Smooth muscle cell (in vitro differentiated cells): ENCODE measurements at regions not wholly inside any gene's neighbourhood (a gene's known extent, or its start where the extent isn't known, plus 50 kb on each side); places are given as distances from the start of the nearest gene placed in this dataset.

Experiments used
- DNase-seq: peaks from one replicate; lab custom pipeline; 2025; ENCODE audit not compliant: unreplicated experiment; lab: John Stamatoyannopoulos, UW
- H2AFZ ChIP-seq: fragments of 200-600 bp; sonication (generic); 2 replicates; pipeline ENCODE4 v1.6.0; 2016; ENCODE audit warnings: antibody characterized with exemption, low read depth, mild to moderate bottlenecking
- H3F3A ChIP-seq: fragments of 200-600 bp; sonication (generic); 2 replicates; pipeline ENCODE4 v1.6.0; 2017; ENCODE audit warnings: antibody characterized with exemption, low read depth
- H3K27ac ChIP-seq: fragments of 200-600 bp; sonication (generic); 2 replicates; pipeline ENCODE4 v1.5.1; 2016; ENCODE audit warnings: low read depth, mild to moderate bottlenecking
- H3K27me3 ChIP-seq: fragments of 200-600 bp; sonication (generic); 2 replicates; pipeline ENCODE4 v1.6.1; 2016; ENCODE audit warnings: low read depth, mild to moderate bottlenecking
- H3K36me3 ChIP-seq: fragments of 200-600 bp; sonication (generic); 2 replicates; pipeline ENCODE4 v1.5.1; 2016; ENCODE audit warnings: low read depth
- H3K4me1 ChIP-seq: fragments of 200-600 bp; sonication (generic); 2 replicates; pipeline ENCODE4 v1.5.1; 2016; ENCODE audit warnings: low read depth
- H3K4me2 ChIP-seq: fragments of 200-600 bp; sonication (generic); 2 replicates; pipeline ENCODE4 v1.6.0; 2016; ENCODE audit warnings: mild to moderate bottlenecking
- H3K4me3 ChIP-seq: fragments of 200-600 bp; sonication (generic); 2 replicates; pipeline ENCODE4 v1.5.1; 2016; ENCODE audit warnings: mild to moderate bottlenecking
- H3K79me2 ChIP-seq: fragments of 200-600 bp; sonication (generic); 2 replicates; pipeline ENCODE4 v1.6.0; 2016; ENCODE audit warnings: low read depth, mild to moderate bottlenecking
- H3K9ac ChIP-seq: fragments of 200-600 bp; sonication (generic); 2 replicates; pipeline ENCODE4 v1.6.0; 2016; ENCODE audit warnings: low read depth
- H3K9me3 ChIP-seq: fragments of 200-600 bp; sonication (generic); replicated peaks from 2 replicates; pipeline ENCODE4 v1.5.1; 2016; ENCODE audit warnings: low read depth
- H4K20me1 ChIP-seq: fragments of 200-600 bp; sonication (generic); 2 replicates; pipeline ENCODE4 v1.6.0; 2016; ENCODE audit warnings: low read depth
- WGBS: methylation state at CpG from one replicate; pipeline ENCODE4 v1.1.7; 2016; ENCODE audit warnings: low lambda C conversion rate; 5-methylcytosine and 5-hydroxymethylcytosine counted together
- TF ChIP-seq, protein P1 (sequence below): fragments of 200-600 bp; sonication (generic); IDR thresholded peaks from 2 replicates; pipeline ENCODE4 v1.5.1; 2017; ENCODE audit warnings: borderline replicate concordance, mild to moderate bottlenecking, antibody characterized with exemption; ENCODE audit not compliant: insufficient read depth, poor library complexity, severe bottlenecking

DNA sequence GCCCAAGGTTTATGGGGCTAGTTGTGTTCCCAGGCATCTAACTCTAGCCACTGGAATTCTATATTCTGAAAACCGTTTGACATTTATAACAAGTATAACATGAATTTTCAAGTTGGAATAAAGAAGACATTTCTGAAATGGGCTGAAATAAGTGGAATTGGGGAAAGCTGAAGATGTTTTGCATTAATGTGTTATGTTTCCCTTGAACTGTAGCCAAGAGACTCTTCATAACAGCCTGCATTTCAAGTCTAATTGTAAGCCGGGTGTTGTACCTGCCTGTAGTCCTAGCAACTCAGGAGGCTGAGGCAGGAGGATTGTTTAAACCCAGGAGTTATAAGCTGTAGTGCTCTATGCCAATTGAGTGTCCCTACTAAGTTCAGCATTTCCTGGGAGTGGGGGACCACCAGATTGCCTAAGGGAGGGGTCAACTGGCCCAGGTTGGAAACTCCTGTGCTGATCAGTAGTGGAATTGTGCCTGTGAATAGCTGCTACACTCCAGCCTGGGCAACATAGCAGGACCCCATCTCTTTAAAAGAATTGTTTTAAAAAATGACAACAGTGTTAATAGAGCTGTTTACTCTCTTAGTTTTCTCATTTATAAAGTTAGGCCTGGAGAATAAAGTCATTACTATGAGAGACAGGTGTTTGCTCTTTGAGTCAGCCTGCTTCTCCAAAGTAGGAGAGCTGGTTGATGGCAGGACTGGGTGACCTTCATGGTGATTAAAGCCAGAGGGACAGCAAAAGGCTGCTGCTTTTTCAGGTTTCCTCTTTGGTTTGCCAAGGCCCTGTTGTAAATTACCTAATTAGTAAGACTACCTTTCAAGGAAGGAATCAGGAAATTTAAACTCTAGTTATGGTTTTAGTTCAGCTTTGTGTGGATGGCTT is 483.6 kb upstream of the RGS6 start:
- Histone ChIP-seq H3K36me3 (no peaks in the 10 kb centered on the region), H3K27me3 (no peaks in the 10 kb centered on the region), H3K4me1 (no peaks in the 10 kb centered on the region), H3F3A (peaks cover 1% of the 10 kb centered on the region), H3K4me3 (no peak overlapping the region), H3K79me2 (peaks cover 72% of the 10 kb centered on the region), H3K4me2 (no peak overlapping the region), H3K9ac (no peak overlapping the region), H3K9me3 (no peaks in the 10 kb centered on the region), H3K27ac (peak overlapping the region; percentile 44), H2AFZ (no peak overlapping the region), H4K20me1 (peaks cover 92% of the 10 kb centered on the region)
- TF ChIP-seq, protein P1, sequence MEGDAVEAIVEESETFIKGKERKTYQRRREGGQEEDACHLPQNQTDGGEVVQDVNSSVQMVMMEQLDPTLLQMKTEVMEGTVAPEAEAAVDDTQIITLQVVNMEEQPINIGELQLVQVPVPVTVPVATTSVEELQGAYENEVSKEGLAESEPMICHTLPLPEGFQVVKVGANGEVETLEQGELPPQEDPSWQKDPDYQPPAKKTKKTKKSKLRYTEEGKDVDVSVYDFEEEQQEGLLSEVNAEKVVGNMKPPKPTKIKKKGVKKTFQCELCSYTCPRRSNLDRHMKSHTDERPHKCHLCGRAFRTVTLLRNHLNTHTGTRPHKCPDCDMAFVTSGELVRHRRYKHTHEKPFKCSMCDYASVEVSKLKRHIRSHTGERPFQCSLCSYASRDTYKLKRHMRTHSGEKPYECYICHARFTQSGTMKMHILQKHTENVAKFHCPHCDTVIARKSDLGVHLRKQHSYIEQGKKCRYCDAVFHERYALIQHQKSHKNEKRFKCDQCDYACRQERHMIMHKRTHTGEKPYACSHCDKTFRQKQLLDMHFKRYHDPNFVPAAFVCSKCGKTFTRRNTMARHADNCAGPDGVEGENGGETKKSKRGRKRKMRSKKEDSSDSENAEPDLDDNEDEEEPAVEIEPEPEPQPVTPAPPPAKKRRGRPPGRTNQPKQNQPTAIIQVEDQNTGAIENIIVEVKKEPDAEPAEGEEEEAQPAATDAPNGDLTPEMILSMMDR = no peak
- DNase-seq = no peak
- 88% methylated on average over 2 of the region's 2 CpGs for WGBS

DNA sequence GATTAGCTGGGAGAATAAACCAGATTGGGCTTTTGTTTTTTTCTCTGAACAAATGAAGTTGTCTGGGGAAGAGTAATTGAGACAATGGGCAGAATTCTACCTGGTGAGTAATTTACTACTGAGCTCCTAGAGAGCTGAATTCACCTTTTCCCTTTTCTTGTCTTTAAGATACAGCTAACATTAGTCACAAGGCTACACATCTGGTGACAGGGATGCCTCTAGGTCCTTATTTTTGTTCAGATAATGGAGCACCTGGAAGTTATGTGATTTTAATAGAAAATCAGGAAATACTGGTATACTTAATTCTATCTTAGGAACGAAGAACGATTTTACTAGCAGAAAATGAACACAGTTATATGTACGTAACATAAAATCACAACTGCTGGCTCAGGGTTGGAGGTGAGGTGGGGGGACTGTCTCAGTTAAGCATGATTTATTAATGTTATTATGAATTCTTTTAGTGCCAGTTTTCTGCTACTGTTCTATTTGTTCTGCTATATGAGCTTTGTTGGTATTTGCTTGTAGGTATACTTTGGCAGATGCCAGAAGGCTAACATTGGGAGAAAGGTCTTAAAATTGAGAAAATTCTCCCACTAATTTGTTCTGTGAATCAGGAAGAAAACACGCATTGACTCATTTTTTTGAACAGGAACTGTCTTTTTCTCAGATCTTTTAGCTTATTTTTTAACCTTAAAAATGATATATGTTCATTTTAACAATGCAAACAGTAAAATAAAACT is 482.7 kb upstream of the RGS6 start:
- Histone ChIP-seq H3F3A (no peaks in the 10 kb centered on the region), H3K4me3 (no peak overlapping the region), H3K79me2 (peaks cover 78% of the 10 kb centered on the region), H3K27me3 (no peaks in the 10 kb centered on the region), H3K27ac (peak overlapping the region; percentile 44), H4K20me1 (peaks cover 89% of the 10 kb centered on the region), H3K9ac (no peak overlapping the region), H2AFZ (no peak overlapping the region), H3K9me3 (no peaks in the 10 kb centered on the region), H3K4me1 (no peaks in the 10 kb centered on the region), H3K36me3 (no peaks in the 10 kb centered on the region), H3K4me2 (no peak overlapping the region)
- TF ChIP-seq, protein P1 = no peak
- 84% methylated on average over 4 of the region's 4 CpGs for WGBS
- no peak for DNase-seq

DNA sequence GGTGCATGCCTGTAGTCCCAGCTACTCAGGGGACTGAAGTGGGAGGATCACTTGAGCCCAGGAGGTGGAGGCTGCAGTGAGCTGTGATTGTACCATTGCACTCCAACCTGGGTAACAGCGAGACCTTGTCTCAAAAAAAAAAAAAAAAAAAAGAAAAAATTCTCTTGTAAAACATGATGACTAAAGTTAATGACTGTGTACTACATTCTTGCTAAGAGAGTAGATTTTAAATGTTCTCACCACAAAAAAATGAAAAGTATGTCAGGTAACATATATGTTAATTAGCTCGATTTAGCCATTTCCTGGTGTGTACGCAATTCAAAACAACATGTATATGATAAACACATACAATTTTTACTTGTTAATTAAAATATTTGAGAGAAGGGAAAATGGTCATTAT is 480.7 kb upstream of the RGS6 start:
- H3K27me3 ChIP-seq = no peaks in the 10 kb centered on the region
- DNase-seq = no peak
- 73% methylated on average over 3 of the region's 3 CpGs for WGBS

More for the DNA sequence above, 480.7 kb upstream of the RGS6 start:
- H2AFZ ChIP-seq = no peak overlapping the region
- no peaks in the 10 kb centered on the region for H3K4me1 ChIP-seq
- no peak overlapping the region for H3K4me3 ChIP-seq
- no peaks in the 10 kb centered on the region for H3F3A ChIP-seq
- peaks cover 83% of the 10 kb centered on the region for H3K79me2 ChIP-seq
- TF ChIP-seq, protein P1 = no peak
- H3K9me3 ChIP-seq = no peaks in the 10 kb centered on the region
- H4K20me1 ChIP-seq = peaks cover 86% of the 10 kb centered on the region
- peak overlapping the region; percentile 28 for H3K27ac ChIP-seq
- no peaks in the 10 kb centered on the region for H3K36me3 ChIP-seq
- no peak overlapping the region for H3K9ac ChIP-seq
- no peak overlapping the region for H3K4me2 ChIP-seq
